GF-D8 (cell line): ENCODE measurements at regions not wholly inside any gene's neighbourhood (a gene's known extent, or its start where the extent isn't known, plus 50 kb on each side); places are given as distances from the start of the nearest gene placed in this dataset.

Experiments used
- DNase-seq: peaks from one replicate; lab custom pipeline; 2025; lab: John Stamatoyannopoulos, UW

GRCh38 chr6:105494688-105495087 is 91.8 kb upstream of the PREP start:
- no peak for DNase-seq

GRCh38 chr6:105493736-105494135 is 90.9 kb upstream of the PREP start:
- no peak for DNase-seq

GRCh38 chr6:105492706-105493673 is 90.1 kb upstream of the PREP start:
- DNase-seq, result no peak

GRCh38 chr6:105489216-105489530 is 86.3 kb upstream of the PREP start:
- DNase-seq, result no peak

GRCh38 chr6:105488516-105489215 is 85.8 kb upstream of the PREP start:
- no peak for DNase-seq

GRCh38 chr6:105487040-105487790 is 84.3 kb upstream of the PREP start:
- DNase-seq, result no peak

GRCh38 chr6:105485456-105485855 is 82.6 kb upstream of the PREP start:
- no peak for DNase-seq

- DNase-seq, result no peak
Observed at GRCh38 chr6:105484238-105485161, 81.6 kb upstream of the PREP start.

GRCh38 chr6:105483492-105483891 is 80.6 kb upstream of the PREP start:
- no peak for DNase-seq

GRCh38 chr6:105482921-105483320 is 80.0 kb upstream of the PREP start:
- DNase-seq, result no peak

- DNase-seq, result no peak
Observed at GRCh38 chr6:105482227-105482844, 79.5 kb upstream of the PREP start.

- no peak for DNase-seq
Observed at GRCh38 chr6:105476978-105477377, 74.1 kb upstream of the PREP start.

GRCh38 chr6:105474234-105474633 is 71.4 kb upstream of the PREP start:
- DNase-seq, result no peak

GRCh38 chr6:105469946-105470345 is 67.1 kb upstream of the PREP start:
- DNase-seq, result no peak

- no peak for DNase-seq
Observed at GRCh38 chr6:105468850-105469249, 66.0 kb upstream of the PREP start.

- no peak for DNase-seq
Observed at GRCh38 chr6:105460860-105461259, 58.0 kb upstream of the PREP start.

- no peak for DNase-seq
Observed at GRCh38 chr6:105459864-105460263, 57.0 kb upstream of the PREP start.

GRCh38 chr6:105459049-105459448 is 56.2 kb upstream of the PREP start:
- DNase-seq, result no peak

- DNase-seq, result no peak
Observed at GRCh38 chr6:105458551-105458950, 55.7 kb upstream of the PREP start.

- no peak for DNase-seq
Observed at GRCh38 chr6:105458084-105458483, 55.2 kb upstream of the PREP start.

- no peak for DNase-seq
Observed at GRCh38 chr6:105453968-105454367, 51.1 kb upstream of the PREP start.
